Erythroblast (primary cell): ENCODE measurements at regions not wholly inside any gene's neighbourhood (a gene's known extent, or its start where the extent isn't known, plus 50 kb on each side); places are given as distances from the start of the nearest gene placed in this dataset.

Source experiments
- GATA1 ChIP-seq: IDR thresholded peaks from 2 replicates; pipeline ENCODE4 v1.6.1; 2011; ENCODE audit warnings: low read depth, mild to moderate bottlenecking, control low read depth, low read length, moderate library complexity
- POLR2A ChIP-seq: IDR thresholded peaks from 2 replicates; pipeline ENCODE4 v1.6.1; 2011; ENCODE audit warnings: mild to moderate bottlenecking, low read length

DNA sequence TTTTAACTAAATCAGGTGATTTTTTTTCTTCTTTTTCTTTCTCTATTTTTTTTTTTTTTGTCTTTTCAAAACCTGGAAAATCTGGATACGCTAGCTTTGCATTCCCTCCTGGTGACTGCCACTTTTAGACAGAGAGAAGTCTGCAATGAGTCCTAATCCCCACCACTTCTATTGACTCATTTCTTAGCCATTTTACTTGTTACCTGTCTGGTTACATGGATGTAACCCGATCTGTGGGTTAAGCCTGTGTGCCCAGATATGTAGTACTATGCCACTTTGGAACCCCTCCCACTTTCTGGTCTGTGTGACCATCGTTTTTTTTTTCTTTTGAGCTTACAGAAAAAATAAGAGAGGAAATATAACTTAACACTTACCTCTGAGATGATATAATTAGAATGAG lies 817.8 kb upstream of the PCDH9 start:
- no peak for TF ChIP-seq POLR2A
- TF ChIP-seq GATA1 = no peak
